A204.1 (cell line): ENCODE measurements at regions not wholly inside any gene's neighbourhood (a gene's known extent, or its start where the extent isn't known, plus 50 kb on each side); places are given as distances from the start of the nearest gene placed in this dataset.
"Not testable (repeated sequence)": the region's sequence is repeated elsewhere in the genome, so short reads cannot be mapped to it uniquely, and the experiment has no call there.

Experiments
- FAIRE-seq: peaks from 2 replicates; lab custom pipeline; 2012; peaks lifted over from hg19 to GRCh38; lab: Jason Lieb, UNC

GRCh38 chr5:21482983-21483650 lies 1370.0 kb downstream of the CDH12 start:
- not testable (repeated sequence) for FAIRE-seq

DNA sequence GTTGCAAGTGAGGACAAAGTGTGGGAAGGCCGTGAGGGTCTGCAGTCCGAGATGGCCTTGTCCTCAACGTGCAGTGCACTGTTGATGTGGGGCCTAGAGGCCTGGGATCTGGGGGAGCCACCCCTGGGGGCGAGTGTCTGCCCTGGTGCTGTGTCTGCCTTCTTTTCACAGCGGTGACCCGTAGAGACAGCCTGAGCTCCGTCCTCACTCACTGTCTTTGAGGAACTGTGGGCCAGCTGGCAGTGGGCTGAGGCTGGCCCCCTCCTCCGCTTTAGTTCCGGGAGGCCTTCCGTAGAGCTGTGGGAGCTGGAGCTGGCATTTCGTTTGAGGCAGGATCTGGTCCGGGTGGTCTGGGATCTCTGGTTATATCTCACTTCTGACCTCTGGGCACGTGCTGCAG lies 1370.6 kb downstream of the CDH12 start:
- FAIRE-seq, result not testable (repeated sequence)

DNA sequence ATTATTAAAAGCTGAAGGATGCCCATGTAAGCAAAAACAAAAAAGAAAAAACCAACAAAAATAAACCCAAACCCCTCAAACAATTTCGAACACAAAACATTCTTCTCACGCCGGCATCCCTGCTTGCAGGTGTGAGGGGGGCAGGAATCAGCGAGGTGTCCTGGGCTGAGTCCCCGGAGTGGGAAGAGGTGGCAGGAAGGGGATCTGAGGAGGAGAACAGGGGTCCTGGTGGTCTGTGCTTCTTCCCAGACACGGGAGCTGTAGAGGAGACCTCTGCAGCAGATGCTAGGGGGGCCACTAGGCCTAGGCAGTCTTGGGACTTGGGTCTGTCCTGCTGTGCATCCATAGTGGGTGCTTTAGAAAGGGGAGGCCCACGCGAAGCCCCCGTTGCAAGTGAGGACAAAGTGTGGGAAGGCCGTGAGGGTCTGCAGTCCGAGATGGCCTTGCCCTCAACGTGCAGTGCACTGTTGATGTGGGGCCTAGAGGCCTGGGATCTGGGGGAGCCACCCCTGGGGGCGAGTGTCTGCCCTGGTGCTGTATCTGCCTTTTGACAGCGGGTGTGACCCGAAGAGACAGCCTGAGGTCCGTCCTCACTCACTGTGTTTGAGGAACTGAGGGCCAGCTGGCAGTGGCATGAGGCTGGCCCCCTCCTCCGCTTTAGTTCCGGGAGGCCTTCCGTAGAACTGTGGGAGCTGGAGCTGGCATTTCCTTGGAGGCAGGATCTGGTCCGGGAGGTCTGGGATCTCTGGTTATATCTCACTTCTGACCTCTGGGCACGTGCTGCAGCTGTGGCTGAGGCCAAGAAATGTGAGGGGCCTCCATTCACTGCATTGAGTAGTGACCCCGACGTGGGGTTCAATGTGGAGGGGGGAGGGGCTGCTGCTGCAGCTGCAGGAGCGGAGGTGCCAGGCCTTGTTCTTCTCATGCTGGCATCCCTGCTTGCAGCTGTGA lies 1371.5 kb downstream of the CDH12 start:
- FAIRE-seq, result not testable (repeated sequence)

GRCh38 chr5:21480054-21480453 lies 1373.1 kb downstream of the CDH12 start:
- FAIRE-seq, result not testable (repeated sequence)

- FAIRE-seq, result not testable (repeated sequence)
Observed at GRCh38 chr5:21473981-21474380, 1379.2 kb downstream of the CDH12 start.

DNA sequence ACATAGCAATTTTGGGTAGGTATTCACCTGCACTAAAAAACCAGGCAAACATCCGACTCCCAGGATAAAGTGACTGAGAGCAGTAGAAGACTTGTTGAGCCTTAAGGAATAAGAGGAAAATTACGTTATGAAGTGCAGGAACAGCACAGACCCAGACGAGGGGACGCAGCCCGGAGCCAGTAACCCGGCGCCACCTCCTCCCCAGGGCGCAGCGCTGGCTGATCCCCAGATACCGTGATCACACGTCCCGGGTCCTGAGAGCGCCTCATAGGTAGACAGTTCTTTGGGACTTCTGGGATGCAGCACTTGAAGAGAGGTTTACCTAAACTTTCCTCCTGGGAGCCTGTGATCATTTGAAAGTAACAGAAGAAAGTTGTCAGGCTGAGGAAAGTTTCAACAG lies 1379.7 kb downstream of the CDH12 start:
- not testable (repeated sequence) for FAIRE-seq

GRCh38 chr5:21471691-21472090 lies 1381.5 kb downstream of the CDH12 start:
- FAIRE-seq, result not testable (repeated sequence)

- not testable (repeated sequence) for FAIRE-seq
Observed at GRCh38 chr5:21469523-21470101, 1383.5 kb downstream of the CDH12 start.

- FAIRE-seq, result not testable (repeated sequence)
Observed at GRCh38 chr5:21467544-21467943, 1385.6 kb downstream of the CDH12 start.

GRCh38 chr5:21459744-21460073 lies 1393.4 kb downstream of the CDH12 start:
- not testable (repeated sequence) for FAIRE-seq

DNA sequence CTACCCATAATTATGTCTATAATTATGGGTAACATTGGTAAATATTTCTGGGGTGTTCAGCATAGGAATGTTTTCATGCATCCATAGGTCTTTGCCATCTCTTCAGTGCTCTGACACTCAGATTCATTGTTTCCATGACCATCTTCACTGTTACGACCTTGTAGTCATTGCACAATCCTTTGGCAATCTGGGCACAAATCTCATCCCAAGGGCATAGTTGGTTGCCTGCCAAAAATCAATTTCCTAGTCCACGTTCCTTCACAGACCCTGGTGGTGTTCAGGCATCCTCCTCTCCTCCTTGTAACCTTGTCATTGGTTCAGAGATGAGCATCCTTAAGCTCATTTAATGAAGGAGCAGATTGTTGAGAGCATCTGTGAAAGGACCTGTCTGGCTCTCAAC lies 1400.7 kb downstream of the CDH12 start:
- no peak for FAIRE-seq

- no peak for FAIRE-seq
Observed at GRCh38 chr5:21432646-21433045, 1420.5 kb downstream of the CDH12 start.

DNA sequence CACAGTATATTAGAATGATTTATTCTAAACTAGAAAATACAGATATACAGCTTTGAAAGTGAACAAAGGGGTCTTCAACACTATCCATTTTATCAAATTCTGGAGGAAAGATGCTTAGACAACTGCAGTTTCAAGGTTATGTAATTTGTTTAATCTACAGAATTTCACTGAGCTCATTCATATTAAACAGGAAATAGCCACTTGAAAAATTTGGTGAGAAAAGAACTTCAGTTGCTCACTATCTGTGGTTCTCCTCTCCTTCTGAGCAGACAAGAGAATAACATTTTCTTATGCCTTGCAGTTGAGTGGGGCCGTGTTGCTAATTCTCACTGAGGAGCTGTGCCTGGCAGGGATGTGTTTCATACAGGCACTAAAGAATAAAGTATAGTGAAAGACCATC lies 1428.2 kb downstream of the CDH12 start:
- FAIRE-seq, result no peak

DNA sequence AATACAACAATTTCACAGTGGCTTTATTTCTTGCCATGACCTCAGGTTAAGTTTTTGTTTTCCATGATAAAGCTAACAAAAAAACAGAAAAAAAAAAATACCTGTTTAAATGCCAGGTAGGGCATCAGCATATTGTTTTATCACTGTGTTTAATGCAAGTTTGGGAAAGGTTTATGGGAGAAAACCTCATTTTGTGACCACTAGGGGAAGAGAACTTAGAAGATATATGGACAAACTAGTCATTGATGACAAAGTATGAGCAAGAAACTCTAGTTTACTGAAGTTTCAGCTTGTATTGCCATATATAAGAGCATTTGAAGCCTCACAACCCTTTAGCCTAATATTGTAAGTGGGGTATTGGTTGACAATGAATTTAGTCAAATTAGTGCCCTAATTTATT lies 1431.4 kb upstream of the CDH18 start:
- no peak for FAIRE-seq

DNA sequence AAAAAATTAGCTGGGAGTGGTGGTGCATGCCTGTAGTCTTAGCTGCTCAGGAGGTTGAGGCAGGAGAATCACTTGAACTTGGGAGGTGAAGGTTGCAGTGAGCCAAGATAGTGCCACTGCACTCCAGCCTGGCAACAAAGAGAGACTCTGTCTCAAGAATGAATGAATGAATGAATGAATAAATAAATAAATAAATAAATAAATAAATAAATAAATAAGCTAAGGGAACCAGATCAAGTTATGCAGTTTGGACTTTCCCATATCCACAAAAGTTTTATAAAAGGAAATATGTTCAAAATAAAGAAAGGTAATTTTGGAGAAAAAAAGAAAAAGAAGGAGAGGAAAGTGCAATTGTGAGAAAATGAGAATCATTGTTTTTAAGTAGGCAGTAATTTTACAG lies 1414.1 kb upstream of the CDH18 start:
- FAIRE-seq, result not testable (repeated sequence)

- no peak for FAIRE-seq
Observed at GRCh38 chr5:21398511-21398910, 1410.5 kb upstream of the CDH18 start.

DNA sequence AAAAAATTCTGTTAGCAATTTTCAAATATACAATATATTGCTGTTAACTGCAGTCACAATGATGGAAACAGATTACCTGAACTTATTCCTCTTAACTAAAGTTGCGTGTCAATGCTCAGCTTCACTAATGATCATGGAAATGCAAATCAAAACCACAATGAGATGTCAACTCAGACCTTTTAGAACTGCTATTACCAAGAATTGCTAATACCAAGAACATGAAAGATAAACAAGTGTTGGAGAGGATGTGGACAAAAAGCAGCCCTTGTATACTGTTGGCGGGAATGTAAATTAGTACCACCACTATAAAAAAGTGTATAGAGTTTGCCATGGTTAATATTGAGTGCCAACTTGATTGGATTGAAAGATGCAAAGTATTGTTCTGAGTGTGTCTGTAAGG lies 1409.7 kb upstream of the CDH18 start:
- FAIRE-seq, result no peak

DNA sequence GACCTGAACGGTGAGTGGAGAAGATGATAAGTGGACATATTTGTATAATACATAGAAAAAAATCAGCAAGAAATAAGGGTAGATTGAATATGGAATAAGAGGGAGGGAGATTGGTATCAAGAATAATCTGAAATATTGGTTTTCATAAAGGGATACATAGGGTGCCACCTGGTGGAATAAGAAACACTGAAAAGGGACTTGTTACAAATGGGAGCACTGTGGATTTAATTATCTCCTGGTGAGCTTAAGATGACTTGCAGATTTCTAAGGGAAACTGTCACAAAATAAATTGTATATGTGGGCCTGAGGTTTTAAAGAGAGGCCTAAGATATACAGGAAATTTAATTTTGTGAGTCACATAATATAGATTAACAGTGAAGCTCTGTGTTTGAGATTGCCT lies 1403.5 kb upstream of the CDH18 start:
- no peak for FAIRE-seq

GRCh38 chr5:21360754-21361153 lies 1372.8 kb upstream of the CDH18 start:
- peak; percentile 6 for FAIRE-seq

- FAIRE-seq, result not testable (repeated sequence)
Observed at GRCh38 chr5:21341948-21342261, 1353.9 kb upstream of the CDH18 start.

- not testable (repeated sequence) for FAIRE-seq
Observed at GRCh38 chr5:21341203-21341947, 1353.4 kb upstream of the CDH18 start.

- not testable (repeated sequence) for FAIRE-seq
Observed at GRCh38 chr5:21340233-21340632, 1352.2 kb upstream of the CDH18 start.

- FAIRE-seq, result not testable (repeated sequence)
Observed at GRCh38 chr5:21336478-21336877, 1348.5 kb upstream of the CDH18 start.
